ENCODE measurements at regions not wholly inside any gene's neighbourhood (a gene's known extent, or its start where the extent isn't known, plus 50 kb on each side); places are given as distances from the start of the nearest gene placed in this dataset.
A peak's percentile ranks its signal among the peaks of the same experiment; 100 is the strongest.

DNA sequence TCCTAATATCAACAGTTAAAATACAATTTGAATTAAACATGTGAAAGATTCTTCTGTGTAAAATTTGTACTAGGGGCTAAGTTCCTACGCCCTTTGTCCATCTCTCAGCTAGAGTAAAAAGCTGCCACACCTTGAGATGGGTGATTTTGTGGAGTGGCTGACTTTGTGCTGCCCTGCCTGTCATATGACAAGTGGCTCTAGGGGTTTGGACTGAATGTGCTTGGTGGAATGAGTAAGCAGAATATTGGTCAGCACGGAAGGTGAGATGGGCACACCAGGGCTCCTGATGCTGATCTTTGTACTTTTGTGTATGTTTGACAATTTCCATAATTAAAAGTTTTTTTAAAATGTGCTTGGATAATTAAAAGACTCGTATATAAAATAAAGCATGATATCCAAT lies 133.6 kb upstream of the SLC45A1 start:
- no peak for ATAC-seq (ENCODE audit: insufficient read depth, low FRiP score)
- no peak overlapping the region for H3K9ac ChIP-seq (ENCODE audit: insufficient read depth in 1 of 2, low read length in 2 of 2)
- peaks cover 0 to 2% (median 0%) of the 10 kb centered on the region in 5 donors for H3K4me1 ChIP-seq (ENCODE audit: control insufficient read depth in 5 of 5, insufficient read depth in 5 of 5, low read length in 5 of 5)
- 85 to 90% methylated on average over 3 of the region's 3 CpGs for whole genome bisulfite sequencing, 2 donors
- peaks cover 0 to 2% (median under 1%) of the 10 kb centered on the region in 4 donors for H3K9me3 ChIP-seq (ENCODE audit: control insufficient read depth in 4 of 4, insufficient read depth in 3 of 4, low read length in 3 of 4)
- no peak overlapping the region for H3K4me3 ChIP-seq
- no peak for DNase-seq
- no peaks in the 10 kb centered on the region for H3K36me3 ChIP-seq (ENCODE audit: control insufficient read depth in 4 of 4, insufficient read depth in 4 of 4, low read length in 4 of 4)
- H3K27ac ChIP-seq (ENCODE audit: low read depth in 1 of 2, low read length in 1 of 2): peak overlapping the region in 1 of 2 donors; percentile 24
- TF ChIP-seq, protein P1, sequence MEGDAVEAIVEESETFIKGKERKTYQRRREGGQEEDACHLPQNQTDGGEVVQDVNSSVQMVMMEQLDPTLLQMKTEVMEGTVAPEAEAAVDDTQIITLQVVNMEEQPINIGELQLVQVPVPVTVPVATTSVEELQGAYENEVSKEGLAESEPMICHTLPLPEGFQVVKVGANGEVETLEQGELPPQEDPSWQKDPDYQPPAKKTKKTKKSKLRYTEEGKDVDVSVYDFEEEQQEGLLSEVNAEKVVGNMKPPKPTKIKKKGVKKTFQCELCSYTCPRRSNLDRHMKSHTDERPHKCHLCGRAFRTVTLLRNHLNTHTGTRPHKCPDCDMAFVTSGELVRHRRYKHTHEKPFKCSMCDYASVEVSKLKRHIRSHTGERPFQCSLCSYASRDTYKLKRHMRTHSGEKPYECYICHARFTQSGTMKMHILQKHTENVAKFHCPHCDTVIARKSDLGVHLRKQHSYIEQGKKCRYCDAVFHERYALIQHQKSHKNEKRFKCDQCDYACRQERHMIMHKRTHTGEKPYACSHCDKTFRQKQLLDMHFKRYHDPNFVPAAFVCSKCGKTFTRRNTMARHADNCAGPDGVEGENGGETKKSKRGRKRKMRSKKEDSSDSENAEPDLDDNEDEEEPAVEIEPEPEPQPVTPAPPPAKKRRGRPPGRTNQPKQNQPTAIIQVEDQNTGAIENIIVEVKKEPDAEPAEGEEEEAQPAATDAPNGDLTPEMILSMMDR (IDR thresholded peaks at IDR 0.05; ENCODE audit: control extremely low read depth, extremely low read depth): no peak
- no peaks in the 10 kb centered on the region for H3K27me3 ChIP-seq (ENCODE audit: control insufficient read depth in 3 of 3, insufficient read depth in 3 of 3, low read length in 2 of 3)

DNA sequence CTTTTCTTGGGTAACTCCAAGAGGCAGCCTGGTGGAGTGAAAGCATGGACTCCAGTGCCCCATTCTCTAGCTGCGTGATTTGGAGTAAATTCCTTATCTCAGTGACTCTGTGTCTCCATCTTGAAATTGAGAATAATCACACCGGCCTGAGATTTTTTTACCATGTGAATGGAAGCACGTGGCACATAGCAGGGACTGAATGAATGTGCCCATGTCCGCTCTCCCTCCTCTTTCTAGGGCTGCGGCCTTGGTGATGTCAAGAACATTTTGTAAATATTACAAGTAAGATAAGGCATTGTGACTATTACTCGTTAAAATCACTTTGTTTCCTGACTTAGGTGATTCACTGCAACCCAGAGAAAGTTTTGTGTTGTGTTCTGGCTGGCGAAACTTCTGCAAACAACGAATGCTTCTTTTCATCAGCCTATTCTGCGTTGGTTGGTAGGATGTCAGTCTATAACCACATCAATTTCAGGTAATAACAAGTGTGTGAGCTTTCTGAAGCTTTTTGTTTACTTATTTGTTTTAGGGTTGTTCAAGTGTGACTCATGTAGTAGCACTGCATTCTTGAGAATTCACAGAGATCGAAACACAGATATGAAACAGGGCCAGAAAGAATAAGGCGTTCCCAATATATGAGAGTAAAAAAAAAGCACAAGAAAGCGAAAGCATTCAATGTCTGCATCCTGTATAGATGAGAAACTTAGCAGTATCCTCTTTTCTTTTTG lies 135.7 kb upstream of the SLC45A1 start:
- peaks cover 0 to 2% (median 0%) of the 10 kb centered on the region in 5 donors for H3K4me1 ChIP-seq (ENCODE audit: control insufficient read depth in 5 of 5, insufficient read depth in 5 of 5, low read length in 5 of 5)
- TF ChIP-seq, protein P1 (IDR thresholded peaks at IDR 0.05; ENCODE audit: control extremely low read depth, extremely low read depth): no peak
- ATAC-seq (ENCODE audit: insufficient read depth, low FRiP score) (peak; percentile 76), DNase-seq (peak in 1 of 3 donors; percentile 43)
- peak overlapping the region in 1 of 2 donors; percentile 75 for H3K27ac ChIP-seq (ENCODE audit: low read depth in 1 of 2, low read length in 1 of 2)
- no peaks in the 10 kb centered on the region for H3K36me3 ChIP-seq (ENCODE audit: control insufficient read depth in 4 of 4, insufficient read depth in 4 of 4, low read length in 4 of 4)
- no peak overlapping the region for H3K4me3 ChIP-seq
- no peak overlapping the region for H3K9ac ChIP-seq (ENCODE audit: insufficient read depth in 1 of 2, low read length in 2 of 2)
- H3K9me3 ChIP-seq (ENCODE audit: control insufficient read depth in 4 of 4, insufficient read depth in 3 of 4, low read length in 3 of 4): peaks cover 4 to 13% (median 5%) of the 10 kb centered on the region in 4 donors
- WGBS, 2 donors: 50 to 67% methylated on average over 12 of the region's 12 CpGs
- H3K27me3 ChIP-seq (ENCODE audit: control insufficient read depth in 3 of 3, insufficient read depth in 3 of 3, low read length in 2 of 3): no peaks in the 10 kb centered on the region

DNA sequence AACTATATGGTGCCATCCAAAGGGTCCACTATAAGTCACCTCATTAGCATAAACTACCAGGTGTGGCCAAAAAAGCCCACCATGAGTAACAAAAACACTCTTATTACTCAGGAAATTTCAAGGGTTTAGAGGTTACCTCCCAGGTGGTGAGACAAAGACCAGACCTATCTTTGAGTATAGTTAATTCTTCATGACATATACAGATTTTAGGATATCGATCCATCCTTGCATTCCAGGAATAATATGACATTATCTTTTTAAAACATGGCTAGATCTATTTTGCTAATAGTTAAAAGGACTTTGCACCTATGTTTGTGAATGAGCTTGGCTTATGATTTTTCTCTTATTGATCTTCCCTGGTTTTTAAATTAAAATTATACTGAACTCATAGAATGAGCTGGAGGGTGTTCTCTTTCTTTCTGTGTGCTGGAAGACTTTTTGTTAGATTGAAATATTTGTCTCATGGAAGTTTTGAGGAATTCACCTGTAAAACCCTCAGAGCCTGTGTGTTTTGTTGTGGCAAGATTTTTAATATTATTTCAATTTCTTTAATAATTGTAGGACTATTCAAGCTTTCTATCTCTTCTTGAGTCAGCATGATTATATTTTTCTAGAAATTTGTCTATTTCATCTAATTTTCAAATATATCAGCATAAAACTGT lies 138.7 kb upstream of the SLC45A1 start:
- DNase-seq (no peak), ATAC-seq (ENCODE audit: insufficient read depth, low FRiP score) (no peak)
- H3K4me1 ChIP-seq (ENCODE audit: control insufficient read depth in 5 of 5, insufficient read depth in 5 of 5, low read length in 5 of 5): peaks cover 0 to 2% (median 0%) of the 10 kb centered on the region in 5 donors
- no peak overlapping the region for H3K9ac ChIP-seq (ENCODE audit: insufficient read depth in 1 of 2, low read length in 2 of 2)
- no peak overlapping the region for H3K4me3 ChIP-seq
- no peak overlapping the region for H3K27ac ChIP-seq (ENCODE audit: low read depth in 1 of 2, low read length in 1 of 2)
- peaks cover 4 to 13% (median 5%) of the 10 kb centered on the region in 4 donors for H3K9me3 ChIP-seq (ENCODE audit: control insufficient read depth in 4 of 4, insufficient read depth in 3 of 4, low read length in 3 of 4)
- no peaks in the 10 kb centered on the region for H3K27me3 ChIP-seq (ENCODE audit: control insufficient read depth in 3 of 3, insufficient read depth in 3 of 3, low read length in 2 of 3)
- H3K36me3 ChIP-seq (ENCODE audit: control insufficient read depth in 4 of 4, insufficient read depth in 4 of 4, low read length in 4 of 4): no peaks in the 10 kb centered on the region
- 92 to 94% methylated on average over 1 of the region's 1 CpG for WGBS, 2 donors
- TF ChIP-seq, protein P1 (IDR thresholded peaks at IDR 0.05; ENCODE audit: control extremely low read depth, extremely low read depth): no peak
